ENCODE measurements at regions not wholly inside any gene's neighbourhood (a gene's known extent, or its start where the extent isn't known, plus 50 kb on each side); places are given as distances from the start of the nearest gene placed in this dataset.

DNA sequence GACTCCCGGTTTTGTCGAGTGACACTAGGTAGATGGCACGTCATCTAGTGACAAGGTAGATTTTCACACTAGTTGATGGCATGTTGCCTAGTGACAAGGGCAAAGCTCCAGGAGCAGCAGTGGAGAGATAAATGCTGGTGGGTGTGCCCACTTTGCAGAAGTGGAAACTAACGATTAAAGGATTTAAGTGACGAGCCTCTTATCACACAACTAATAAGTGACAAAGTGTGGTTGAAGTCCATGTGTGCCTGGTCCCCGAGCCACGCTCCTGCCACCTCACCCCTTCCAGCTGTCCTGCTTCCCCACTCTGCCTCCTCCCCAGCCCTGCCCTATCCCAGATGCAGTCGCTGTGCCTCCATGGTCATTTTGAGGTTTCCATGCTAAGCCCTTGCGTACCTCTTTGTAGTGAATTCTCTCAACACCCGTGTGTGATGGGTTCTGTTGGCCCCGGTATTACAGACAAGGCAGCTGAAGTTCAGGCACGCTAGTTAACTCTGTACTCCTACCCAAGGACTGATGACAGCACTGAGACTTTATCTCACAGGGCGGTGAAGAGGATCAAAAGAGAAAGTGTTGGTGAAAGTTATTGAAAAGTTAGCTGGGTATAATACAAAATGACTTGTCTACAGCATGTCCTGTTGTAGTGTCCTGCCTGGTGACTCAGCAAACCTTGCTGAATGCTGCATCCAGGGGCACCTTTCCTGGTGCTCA is 113.4 kb upstream of the GLI2 start:
- WGBS, 2 donors = 87 to 95% methylated on average over 11 of the region's 13 CpGs
- Histone ChIP-seq H3K27ac (no peak overlapping the region), H3K4me1 (peaks cover 0 to 6% (median 0%) of the 10 kb centered on the region in 3 donors), H3K27me3 (peaks cover 0 to 21% (median 0%) of the 10 kb centered on the region in 4 donors), H3K4me3 (no peak overlapping the region), H3K36me3 (no peaks in the 10 kb centered on the region), H3K9me3 (peaks cover 0 to 6% (median 0%) of the 10 kb centered on the region in 3 donors)
- no peak for DNase-seq
- no peak for TF ChIP-seq POLR2A (IDR thresholded peaks at IDR 0.05)
- TF ChIP-seq, protein P1, sequence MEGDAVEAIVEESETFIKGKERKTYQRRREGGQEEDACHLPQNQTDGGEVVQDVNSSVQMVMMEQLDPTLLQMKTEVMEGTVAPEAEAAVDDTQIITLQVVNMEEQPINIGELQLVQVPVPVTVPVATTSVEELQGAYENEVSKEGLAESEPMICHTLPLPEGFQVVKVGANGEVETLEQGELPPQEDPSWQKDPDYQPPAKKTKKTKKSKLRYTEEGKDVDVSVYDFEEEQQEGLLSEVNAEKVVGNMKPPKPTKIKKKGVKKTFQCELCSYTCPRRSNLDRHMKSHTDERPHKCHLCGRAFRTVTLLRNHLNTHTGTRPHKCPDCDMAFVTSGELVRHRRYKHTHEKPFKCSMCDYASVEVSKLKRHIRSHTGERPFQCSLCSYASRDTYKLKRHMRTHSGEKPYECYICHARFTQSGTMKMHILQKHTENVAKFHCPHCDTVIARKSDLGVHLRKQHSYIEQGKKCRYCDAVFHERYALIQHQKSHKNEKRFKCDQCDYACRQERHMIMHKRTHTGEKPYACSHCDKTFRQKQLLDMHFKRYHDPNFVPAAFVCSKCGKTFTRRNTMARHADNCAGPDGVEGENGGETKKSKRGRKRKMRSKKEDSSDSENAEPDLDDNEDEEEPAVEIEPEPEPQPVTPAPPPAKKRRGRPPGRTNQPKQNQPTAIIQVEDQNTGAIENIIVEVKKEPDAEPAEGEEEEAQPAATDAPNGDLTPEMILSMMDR (IDR thresholded peaks at IDR 0.05) = no peak
- intact Hi-C loops (cut with DNase I) = no loop called here

DNA sequence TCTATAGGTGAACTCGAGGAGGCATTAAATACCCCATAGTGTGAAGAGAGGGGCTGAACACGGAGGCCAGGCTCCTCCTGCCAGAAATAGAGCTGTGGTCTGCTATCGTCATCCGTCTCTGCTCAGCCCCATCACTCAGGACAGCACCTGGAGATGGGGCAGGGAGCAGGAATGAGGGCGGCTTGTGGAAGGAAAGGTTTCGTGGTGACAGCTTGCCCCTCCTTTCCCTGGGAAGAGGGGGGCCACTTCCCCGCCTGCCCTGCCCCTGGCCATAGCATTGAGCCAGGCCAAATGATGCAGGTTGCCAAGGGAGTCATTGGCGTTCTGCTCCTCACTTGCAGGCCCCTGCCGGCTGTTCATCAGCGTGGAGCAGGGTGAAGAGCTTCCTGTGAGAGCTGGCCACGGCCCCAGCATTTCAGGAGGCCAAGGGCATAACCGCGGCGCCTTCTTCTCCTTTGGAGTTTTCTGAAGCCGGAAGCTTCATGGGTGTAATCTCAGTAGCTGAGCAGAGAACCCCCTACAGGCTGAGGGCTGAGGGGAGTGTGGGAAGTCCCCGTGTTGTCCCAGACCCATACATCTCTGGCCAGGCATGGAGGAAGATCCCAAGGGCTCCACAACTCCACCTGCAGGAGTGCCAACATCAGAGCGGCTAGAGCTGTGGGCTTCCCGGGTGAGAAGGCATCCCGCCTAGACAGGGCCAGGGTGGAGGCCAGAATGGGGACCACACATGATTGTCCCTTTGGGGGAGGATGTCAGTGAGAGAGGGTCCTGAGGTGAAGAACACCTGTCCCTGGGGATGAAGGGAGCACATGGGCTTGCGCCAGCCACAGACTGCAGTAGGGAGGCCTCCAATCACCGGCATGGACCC is 112.5 kb upstream of the GLI2 start:
- intact Hi-C loops (cut with DNase I) = no loop called here

DNA sequence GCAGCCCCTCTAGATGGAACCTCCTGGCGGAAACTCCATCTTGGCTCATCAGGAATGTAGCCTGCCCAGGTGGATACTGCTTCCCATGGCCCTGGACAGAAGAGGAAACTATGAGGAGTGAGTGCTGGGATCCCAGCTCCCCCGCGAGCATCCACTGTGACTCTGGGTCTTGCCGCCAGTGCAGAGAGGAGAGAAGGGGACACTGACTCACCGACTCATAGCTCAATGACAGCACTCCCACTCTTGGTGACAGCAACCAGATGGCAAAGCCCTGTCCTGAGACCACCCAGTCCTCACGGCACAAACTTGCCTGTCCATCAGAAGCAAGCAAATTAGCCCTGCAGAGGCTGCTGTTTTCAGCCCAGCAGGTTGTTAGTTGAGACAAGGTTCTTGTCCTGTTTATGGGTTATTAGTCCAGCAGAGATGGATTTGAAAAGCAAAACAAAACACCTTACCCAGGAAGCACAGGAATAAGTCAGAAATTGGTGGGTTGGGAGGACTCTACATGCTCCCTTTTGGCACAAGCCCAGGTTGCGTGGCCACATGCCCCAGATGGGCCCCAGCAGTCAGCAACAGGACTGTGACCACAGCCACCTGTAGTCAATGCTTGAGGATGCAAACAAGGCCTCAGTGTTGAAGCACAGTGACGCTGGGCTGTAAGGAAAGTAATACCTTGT is 111.5 kb upstream of the GLI2 start:
- TF ChIP-seq POLR2A (IDR thresholded peaks at IDR 0.05) = no peak
- TF ChIP-seq, protein P1 (IDR thresholded peaks at IDR 0.05) = no peak
- no peak overlapping the region for H3K4me3 ChIP-seq
- H3K4me1 ChIP-seq = peaks cover 0 to 6% (median 0%) of the 10 kb centered on the region in 3 donors
- H3K27me3 ChIP-seq = peaks cover 0 to 36% (median 0%) of the 10 kb centered on the region in 4 donors
- WGBS, 2 donors = 70 to 75% methylated on average over 1 to 7 of the region's 8 CpGs
- no peaks in the 10 kb centered on the region for H3K36me3 ChIP-seq
- intact Hi-C loops (cut with DNase I) = no loop called here
- no peak overlapping the region for H3K27ac ChIP-seq
- DNase-seq = no peak
- H3K9me3 ChIP-seq = peaks cover 0 to 10% (median 0%) of the 10 kb centered on the region in 3 donors

More for the DNA sequence above, 112.5 kb upstream of the GLI2 start:
- no peaks in the 10 kb centered on the region for H3K36me3 ChIP-seq
- 76 to 77% methylated on average over 8 to 9 of the region's 21 CpGs for WGBS, 2 donors
- peaks cover 0 to 6% (median 0%) of the 10 kb centered on the region in 3 donors for H3K9me3 ChIP-seq
- H3K4me1 ChIP-seq = peaks cover 0 to 6% (median 0%) of the 10 kb centered on the region in 3 donors
- no peak overlapping the region for H3K27ac ChIP-seq
- no peak overlapping the region for H3K4me3 ChIP-seq
- H3K27me3 ChIP-seq = peaks cover 0 to 26% (median 0%) of the 10 kb centered on the region in 4 donors
- no peak for TF ChIP-seq POLR2A (IDR thresholded peaks at IDR 0.05)
- TF ChIP-seq, protein P1 (IDR thresholded peaks at IDR 0.05) = no peak
- DNase-seq = no peak

DNA sequence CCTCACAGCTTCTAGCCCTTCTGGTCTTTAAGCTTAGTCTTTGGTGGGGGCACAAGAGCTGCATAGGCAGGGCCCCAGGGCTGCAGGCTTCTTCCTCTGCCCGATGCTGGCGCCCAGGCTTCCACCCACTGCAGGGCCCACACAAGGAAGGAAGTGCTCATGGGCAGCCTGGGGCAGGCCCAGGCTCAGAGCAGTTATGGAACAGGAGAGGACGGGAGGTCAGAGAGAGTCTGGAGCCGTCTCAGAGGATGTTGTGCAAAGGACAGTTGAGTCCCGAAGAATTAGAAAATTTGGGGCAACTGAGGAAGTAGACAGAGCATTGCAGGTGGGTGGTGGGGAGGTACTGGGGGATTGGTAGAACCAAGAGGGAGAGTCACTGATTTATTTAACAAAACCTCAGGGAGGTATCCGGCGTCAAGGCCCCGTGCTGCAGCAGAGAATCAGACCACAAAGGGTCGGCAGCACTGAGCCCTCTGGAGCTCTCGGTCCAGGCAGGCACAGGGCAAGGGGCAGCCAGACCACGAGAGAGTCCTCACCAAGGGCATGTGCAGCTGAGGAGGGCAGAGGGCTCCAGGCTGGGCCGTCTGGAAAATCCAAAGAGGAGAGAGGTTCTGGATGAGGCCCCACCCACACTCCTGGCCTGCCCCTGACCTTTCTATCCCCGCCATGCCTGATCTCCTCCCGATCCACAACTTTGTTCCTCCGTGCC is 110.8 kb upstream of the GLI2 start:
- TF ChIP-seq, protein P1 (IDR thresholded peaks at IDR 0.05) = no peak
- no peak for TF ChIP-seq POLR2A (IDR thresholded peaks at IDR 0.05)

More for the DNA sequence above, 110.8 kb upstream of the GLI2 start:
- no peak for DNase-seq
- Histone ChIP-seq H3K36me3 (no peaks in the 10 kb centered on the region), H3K4me1 (peaks cover 0 to 3% (median 0%) of the 10 kb centered on the region in 3 donors), H3K9me3 (peaks cover 0 to 10% (median 0%) of the 10 kb centered on the region in 3 donors), H3K27me3 (peaks cover 0 to 43% (median 0%) of the 10 kb centered on the region in 4 donors), H3K27ac (no peak overlapping the region), H3K4me3 (no peak overlapping the region)
- WGBS, 2 donors = 72 to 75% methylated on average over 14 to 15 of the region's 15 CpGs
- intact Hi-C loops (cut with DNase I) = no loop called here

All from esophagus squamous epithelium (tissue), 5 donors.